Panc1 (cell line): ENCODE measurements at regions not wholly inside any gene's neighbourhood (a gene's known extent, or its start where the extent isn't known, plus 50 kb on each side); places are given as distances from the start of the nearest gene placed in this dataset.

Experiments used
- ATAC-seq: fragments of 200-7000 bp; cut with Tn5 transposase; 2 replicates; pipeline ENCODE4 v1.9.1; 2020; ENCODE audit warnings: mild to moderate bottlenecking, moderate library complexity
- BruUV-seq: library from RNA; stranded (reverse); fragments of 400-500 nt; replicated peaks from 2 replicates; lab custom pipeline; 2021; lab: Mats Ljungman, UMichigan
- CTCF ChIA-PET: fragments of 300-600 bp; sonication (Branson Sonifier 250); formaldehyde crosslinking; loops from one replicate; lab custom pipeline; 2022; ENCODE audit warnings: antibody characterized with exemption; lab: Charles Lee
- POLR2A ChIA-PET: fragments of 300-600 bp; sonication (Branson Sonifier 250); formaldehyde crosslinking; loops from one replicate; lab custom pipeline; 2022; ENCODE audit warnings: antibody characterized with exemption; lab: Charles Lee
- DNase-seq: peaks from one replicate; pipeline ENCODE4 v3.0.0-alpha.2; 2010; ENCODE audit warnings: low read depth, low spot score
- H3K27ac ChIP-seq: 2 replicates; pipeline ENCODE4 v1.5.1; 2011; ENCODE audit warnings: mild to moderate bottlenecking, low read length, inconsistent platforms
- H3K27me3 ChIP-seq: fragments of 200-500 bp; sonication (Bioruptor generic); 2 replicates; pipeline ENCODE4 v1.6.0; 2014; ENCODE audit warnings: low read length, inconsistent platforms; ENCODE audit not compliant: control insufficient read depth, insufficient read depth
- H3K36me3 ChIP-seq: fragments of 200-500 bp; sonication (Bioruptor generic); 2 replicates; pipeline ENCODE4 v1.5.1; 2014; ENCODE audit warnings: inconsistent platforms, mild to moderate bottlenecking, low read length, moderate library complexity; ENCODE audit not compliant: control insufficient read depth, insufficient read depth
- H3K4me1 ChIP-seq: 2 replicates; pipeline ENCODE4 v1.5.1; 2011; ENCODE audit warnings: inconsistent platforms, mild to moderate bottlenecking, low read length, moderate library complexity; ENCODE audit not compliant: control insufficient read depth, insufficient read depth
- H3K4me3 ChIP-seq, 2 experiments: 2 replicates each; pipeline ENCODE4 v1.5.1; 2011 to 2012; ENCODE audit warnings: low read depth in 2 of 2, low read length in 2 of 2, mild to moderate bottlenecking in 2 of 2, inconsistent platforms in 1 of 2, moderate library complexity in 1 of 2
- H3K9me3 ChIP-seq: fragments of 200-500 bp; sonication (Bioruptor generic); 2 replicates; pipeline ENCODE4 v1.5.1; 2014; ENCODE audit warnings: low read depth, mild to moderate bottlenecking, inconsistent platforms, low read length, moderate library complexity; ENCODE audit not compliant: control insufficient read depth, insufficient read depth
- CTCF ChIP-seq: fragments of 450-650 bp; IDR thresholded peaks from 2 replicates; pipeline ENCODE4 v1.5.1; 2017; ENCODE audit warnings: mild to moderate bottlenecking
- POLR2AphosphoS5 ChIP-seq: IDR thresholded peaks from 2 replicates; pipeline ENCODE4 v1.6.1; 2012; ENCODE audit warnings: mild to moderate bottlenecking, low read depth, low read length, moderate library complexity
- SIN3A ChIP-seq: IDR thresholded peaks from 2 replicates; pipeline ENCODE4 v1.6.1; 2012; ENCODE audit warnings: low read depth, mild to moderate bottlenecking, low read length, moderate library complexity, borderline replicate concordance; ENCODE audit not compliant: insufficient read depth
- TCF7L2 ChIP-seq: IDR thresholded peaks from 2 replicates; pipeline ENCODE4 v1.6.1; 2011; ENCODE audit warnings: mild to moderate bottlenecking, low read depth, low read length, inconsistent platforms
- in situ Hi-C: cut with HindIII; loops from 2 replicates; pipeline ENCODE4 v1.10.0; 2016; ENCODE audit warnings: low sequenced_read_pairs, low pct_unique_long_range_greater_than_20kb
- intact Hi-C: fragments of 100-400 bp; cut with micrococcal nuclease; formaldehyde crosslinking; loops from one replicate; pipeline ENCODE4 v1.10.0; 2022; ENCODE audit not compliant: unreplicated experiment
- TF ChIP-seq, protein P1 (sequence below), 2 experiments: IDR thresholded peaks; 2 replicates each; pipeline ENCODE4 v1.6.1; 2011 to 2012; ENCODE audit warnings: low read depth in 2 of 2, control low read depth in 1 of 2, low read length in 1 of 2, mild to moderate bottlenecking in 1 of 2, moderate library complexity in 1 of 2; ENCODE audit not compliant: insufficient read depth in 1 of 2

DNA sequence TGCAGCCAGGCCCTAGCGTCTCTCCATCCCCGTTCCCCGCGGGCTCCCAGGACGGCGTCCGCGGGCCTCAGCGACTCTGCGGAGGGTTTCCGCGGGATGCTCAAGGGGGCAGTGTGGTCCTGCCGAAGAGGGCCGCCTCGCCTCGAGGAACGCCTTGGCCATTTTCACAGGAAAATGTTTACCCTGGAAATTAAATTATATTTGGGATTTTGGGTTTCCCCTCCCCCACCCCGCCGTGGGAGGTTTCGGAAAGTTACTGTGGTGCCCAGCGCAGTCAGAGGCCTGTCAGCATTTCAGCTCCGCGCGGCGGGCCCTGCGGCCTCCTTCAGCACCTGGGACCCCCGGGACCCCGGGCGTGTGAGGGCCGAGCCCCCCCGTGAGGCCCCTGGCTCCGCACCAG lies 94.5 kb downstream of the PCTP start:
- no peaks in the 10 kb centered on the region for H3K9me3 ChIP-seq
- no peaks in the 10 kb centered on the region for H3K4me1 ChIP-seq
- intact Hi-C loops, result no loop called here
- no peak overlapping the region for H3K4me3 ChIP-seq
- ATAC-seq (no peak), DNase-seq (no peak)
- no TSS peak for BruUV-seq
- ChIA-PET POLR2A (no interaction called here), CTCF (no interaction called here)
- H3K27me3 ChIP-seq, result no peaks in the 10 kb centered on the region
- no peak overlapping the region for H3K27ac ChIP-seq
- H3K36me3 ChIP-seq, result no peaks in the 10 kb centered on the region
- TF ChIP-seq POLR2AphosphoS5 (no peak), CTCF (no peak; the same call in 1 of the 2 replicates), TCF7L2 (no peak), SIN3A (no peak)
- TF ChIP-seq, protein P1, sequence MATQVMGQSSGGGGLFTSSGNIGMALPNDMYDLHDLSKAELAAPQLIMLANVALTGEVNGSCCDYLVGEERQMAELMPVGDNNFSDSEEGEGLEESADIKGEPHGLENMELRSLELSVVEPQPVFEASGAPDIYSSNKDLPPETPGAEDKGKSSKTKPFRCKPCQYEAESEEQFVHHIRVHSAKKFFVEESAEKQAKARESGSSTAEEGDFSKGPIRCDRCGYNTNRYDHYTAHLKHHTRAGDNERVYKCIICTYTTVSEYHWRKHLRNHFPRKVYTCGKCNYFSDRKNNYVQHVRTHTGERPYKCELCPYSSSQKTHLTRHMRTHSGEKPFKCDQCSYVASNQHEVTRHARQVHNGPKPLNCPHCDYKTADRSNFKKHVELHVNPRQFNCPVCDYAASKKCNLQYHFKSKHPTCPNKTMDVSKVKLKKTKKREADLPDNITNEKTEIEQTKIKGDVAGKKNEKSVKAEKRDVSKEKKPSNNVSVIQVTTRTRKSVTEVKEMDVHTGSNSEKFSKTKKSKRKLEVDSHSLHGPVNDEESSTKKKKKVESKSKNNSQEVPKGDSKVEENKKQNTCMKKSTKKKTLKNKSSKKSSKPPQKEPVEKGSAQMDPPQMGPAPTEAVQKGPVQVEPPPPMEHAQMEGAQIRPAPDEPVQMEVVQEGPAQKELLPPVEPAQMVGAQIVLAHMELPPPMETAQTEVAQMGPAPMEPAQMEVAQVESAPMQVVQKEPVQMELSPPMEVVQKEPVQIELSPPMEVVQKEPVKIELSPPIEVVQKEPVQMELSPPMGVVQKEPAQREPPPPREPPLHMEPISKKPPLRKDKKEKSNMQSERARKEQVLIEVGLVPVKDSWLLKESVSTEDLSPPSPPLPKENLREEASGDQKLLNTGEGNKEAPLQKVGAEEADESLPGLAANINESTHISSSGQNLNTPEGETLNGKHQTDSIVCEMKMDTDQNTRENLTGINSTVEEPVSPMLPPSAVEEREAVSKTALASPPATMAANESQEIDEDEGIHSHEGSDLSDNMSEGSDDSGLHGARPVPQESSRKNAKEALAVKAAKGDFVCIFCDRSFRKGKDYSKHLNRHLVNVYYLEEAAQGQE (IDR thresholded peaks at IDR 0.05; ENCODE audit: insufficient read depth in 1 of 2, low read depth in 2 of 2, low read length in 1 of 2), result no peak
- in situ Hi-C loops, result no loop called here

DNA sequence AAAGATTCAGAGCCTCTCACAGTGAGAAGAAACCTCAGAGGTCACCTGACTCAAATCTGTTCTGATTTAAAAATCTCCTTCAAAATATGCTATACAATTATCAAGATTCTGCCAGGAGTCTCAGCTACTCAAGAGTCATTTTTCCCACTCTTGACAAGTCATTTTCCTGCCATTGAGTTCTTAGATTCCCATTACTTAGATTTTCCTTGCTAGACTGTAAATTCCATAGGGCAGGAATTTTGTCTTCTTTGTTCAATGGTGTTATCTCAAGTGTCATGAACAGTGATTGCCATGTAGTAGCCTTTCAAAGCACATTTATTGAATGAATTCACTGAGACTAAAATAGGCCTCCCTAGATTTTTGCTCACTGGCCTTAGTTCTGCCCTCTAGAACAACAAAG lies 95.9 kb downstream of the PCTP start:
- TF ChIP-seq SIN3A (no peak), CTCF (no peak), POLR2AphosphoS5 (no peak), TCF7L2 (no peak)
- TF ChIP-seq, protein P1 (IDR thresholded peaks at IDR 0.05; ENCODE audit: insufficient read depth in 1 of 2, low read depth in 2 of 2, low read length in 1 of 2), result no peak
- H3K27me3 ChIP-seq, result no peaks in the 10 kb centered on the region
- no peak overlapping the region for H3K4me3 ChIP-seq
- in situ Hi-C loops (no loop called here), intact Hi-C loops (no loop called here)
- CTCF ChIA-PET, result no interaction called here
- no peaks in the 10 kb centered on the region for H3K36me3 ChIP-seq
- no peaks in the 10 kb centered on the region for H3K4me1 ChIP-seq
- no peaks in the 10 kb centered on the region for H3K9me3 ChIP-seq
- ATAC-seq (no peak), DNase-seq (no peak)
- BruUV-seq, result no TSS peak
- H3K27ac ChIP-seq, result no peak overlapping the region
- POLR2A ChIA-PET, result no interaction called here
